Central memory CD8-positive, alpha-beta T cell (primary cell): ENCODE measurements at regions not wholly inside any gene's neighbourhood (a gene's known extent, or its start where the extent isn't known, plus 50 kb on each side); places are given as distances from the start of the nearest gene placed in this dataset.

Source experiments
- ATAC-seq: fragments of 150-1000 bp; cut with Tn5 transposase; replicated peaks from 2 replicates; pipeline ENCODE4 v1.10.0; 2022; ENCODE audit warnings: mild to moderate bottlenecking, moderate FRiP score, moderate number of reproducible peaks; ENCODE audit not compliant: poor library complexity, severe bottlenecking; ENCODE audit errors: extremely low read depth
- DNase-seq, 2 donors: peaks; one replicate each; pipeline ENCODE4 v3.0.0; 2021; ENCODE audit warnings: low spot score in 2 of 2
- H3K27ac Mint-ChIP-seq: one replicate; pipeline ENCODE4 v1.8.0; 2022; ENCODE audit warnings: low read depth, mild to moderate bottlenecking, moderate library complexity, mixed read lengths
- H3K27me3 Mint-ChIP-seq: one replicate; pipeline ENCODE4 v1.8.0; 2022; ENCODE audit warnings: mixed read lengths
- H3K36me3 Mint-ChIP-seq: one replicate; pipeline ENCODE4 v1.8.0; 2022; ENCODE audit warnings: mild to moderate bottlenecking, moderate library complexity, mixed read lengths; ENCODE audit not compliant: insufficient read depth
- H3K4me1 Mint-ChIP-seq: one replicate; pipeline ENCODE4 v1.8.0; 2022; ENCODE audit warnings: mixed read lengths
- H3K4me3 Mint-ChIP-seq: one replicate; pipeline ENCODE4 v1.8.0; 2022; ENCODE audit warnings: mild to moderate bottlenecking, moderate library complexity, mixed read lengths
- H3K9me3 Mint-ChIP-seq: one replicate; pipeline ENCODE4 v1.8.0; 2022; ENCODE audit warnings: mixed read lengths

DNA sequence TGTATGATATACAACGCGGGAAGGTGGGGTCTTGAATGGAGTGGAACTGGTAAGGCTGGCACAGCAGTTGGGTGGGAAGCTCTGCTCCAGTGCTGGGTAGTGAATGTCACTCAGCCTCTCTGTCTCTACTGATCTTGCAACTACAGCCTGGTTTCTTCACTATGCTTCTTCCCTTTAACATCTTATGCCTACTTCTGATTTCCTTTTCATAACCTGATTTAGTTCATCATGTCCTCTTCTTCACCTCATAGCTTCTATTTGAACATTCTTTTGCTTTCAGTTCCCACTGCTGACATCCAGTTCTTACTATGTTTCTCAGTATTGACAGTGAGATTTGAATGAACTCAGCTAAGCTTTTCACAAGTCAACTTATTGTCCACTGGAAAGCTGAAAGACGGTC, 286.2 kb downstream of the ARL6IP6 start:
- DNase-seq (no peak), ATAC-seq (no peak)
- Mint-ChIP-seq H3K27ac (no peak overlapping the region), H3K36me3 (no peaks in the 10 kb centered on the region), H3K27me3 (no peaks in the 10 kb centered on the region), H3K4me3 (no peak overlapping the region), H3K4me1 (no peaks in the 10 kb centered on the region), H3K9me3 (no peaks in the 10 kb centered on the region)

- no peak overlapping the region for H3K27ac Mint-ChIP-seq
- H3K4me1 Mint-ChIP-seq = no peaks in the 10 kb centered on the region
- H3K27me3 Mint-ChIP-seq = no peaks in the 10 kb centered on the region
- no peak for DNase-seq
- H3K9me3 Mint-ChIP-seq = peaks cover 5% of the 10 kb centered on the region
- no peak overlapping the region for H3K4me3 Mint-ChIP-seq
- H3K36me3 Mint-ChIP-seq = no peaks in the 10 kb centered on the region
- ATAC-seq = no peak
These were observed 255.7 kb downstream of the ARL6IP6 start for GRCh38 chr2:152974146-152974545.

GRCh38 chr2:152971685-152972084, 253.3 kb downstream of the ARL6IP6 start:
- peaks cover 9% of the 10 kb centered on the region for H3K27me3 Mint-ChIP-seq
- H3K36me3 Mint-ChIP-seq = no peaks in the 10 kb centered on the region
- no peak overlapping the region for H3K27ac Mint-ChIP-seq
- H3K9me3 Mint-ChIP-seq = peaks cover 5% of the 10 kb centered on the region
- DNase-seq (no peak), ATAC-seq (no peak)
- H3K4me1 Mint-ChIP-seq = no peaks in the 10 kb centered on the region
- H3K4me3 Mint-ChIP-seq = no peak overlapping the region

- no peaks in the 10 kb centered on the region for H3K36me3 Mint-ChIP-seq
- H3K4me3 Mint-ChIP-seq = no peak overlapping the region
- H3K9me3 Mint-ChIP-seq = no peaks in the 10 kb centered on the region
- no peak for DNase-seq
- H3K27ac Mint-ChIP-seq = no peak overlapping the region
- H3K27me3 Mint-ChIP-seq = no peaks in the 10 kb centered on the region
- no peaks in the 10 kb centered on the region for H3K4me1 Mint-ChIP-seq
- no peak for ATAC-seq
These were observed 244.0 kb downstream of the ARL6IP6 start for GRCh38 chr2:152962446-152962845.

DNA sequence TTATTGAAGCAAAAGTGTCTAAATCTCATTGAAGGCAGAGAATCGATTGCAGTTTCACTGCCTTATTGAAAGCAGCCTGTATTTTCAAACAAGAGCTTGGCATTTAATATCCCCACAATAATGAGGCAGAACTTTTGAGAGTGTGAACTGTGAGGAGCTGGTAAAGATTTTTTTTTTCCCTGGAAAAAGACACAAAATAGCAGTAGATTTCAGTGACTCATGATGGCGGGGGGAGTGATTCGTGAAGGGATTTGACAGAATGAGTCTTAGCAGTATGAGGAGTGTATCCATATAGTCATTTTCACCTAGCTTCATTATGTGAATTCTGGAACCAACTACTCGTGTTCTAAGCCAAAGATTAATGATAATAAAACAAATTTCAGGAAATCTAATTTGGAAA, 242.9 kb downstream of the ARL6IP6 start:
- Mint-ChIP-seq H3K36me3 (no peaks in the 10 kb centered on the region), H3K9me3 (no peaks in the 10 kb centered on the region), H3K27me3 (no peaks in the 10 kb centered on the region), H3K27ac (no peak overlapping the region), H3K4me1 (no peaks in the 10 kb centered on the region), H3K4me3 (no peak overlapping the region)
- ATAC-seq = no peak
- DNase-seq = no peak

DNA sequence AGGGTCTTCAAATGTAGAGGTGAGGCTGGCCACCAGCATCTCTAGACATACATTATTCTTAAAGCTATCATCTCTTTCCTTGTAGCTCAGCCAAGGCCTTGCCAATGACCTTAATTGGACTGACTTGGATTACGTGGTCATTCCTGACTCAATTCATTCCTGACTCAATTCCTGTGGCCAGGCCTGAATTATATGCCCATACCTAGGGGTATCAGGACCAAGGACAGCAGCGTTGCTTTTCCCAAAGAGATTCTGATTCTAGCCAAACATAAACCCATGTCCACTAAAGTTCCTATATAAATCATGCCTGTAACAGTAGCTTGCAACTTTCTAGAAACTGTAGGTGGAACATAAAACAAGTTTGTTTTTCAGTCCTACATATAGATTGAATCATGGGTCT, 231.7 kb downstream of the ARL6IP6 start:
- no peaks in the 10 kb centered on the region for H3K27me3 Mint-ChIP-seq
- DNase-seq (no peak), ATAC-seq (no peak)
- H3K9me3 Mint-ChIP-seq = no peaks in the 10 kb centered on the region
- no peak overlapping the region for H3K4me3 Mint-ChIP-seq
- H3K4me1 Mint-ChIP-seq = peaks cover 12% of the 10 kb centered on the region
- no peak overlapping the region for H3K27ac Mint-ChIP-seq
- no peaks in the 10 kb centered on the region for H3K36me3 Mint-ChIP-seq

- no peaks in the 10 kb centered on the region for H3K36me3 Mint-ChIP-seq
- peaks cover 12% of the 10 kb centered on the region for H3K4me1 Mint-ChIP-seq
- ATAC-seq (no peak), DNase-seq (no peak)
- no peak overlapping the region for H3K27ac Mint-ChIP-seq
- H3K4me3 Mint-ChIP-seq = no peak overlapping the region
- H3K27me3 Mint-ChIP-seq = peaks cover 13% of the 10 kb centered on the region
- H3K9me3 Mint-ChIP-seq = no peaks in the 10 kb centered on the region
These were observed 225.7 kb downstream of the ARL6IP6 start for GRCh38 chr2:152944099-152944498.

DNA sequence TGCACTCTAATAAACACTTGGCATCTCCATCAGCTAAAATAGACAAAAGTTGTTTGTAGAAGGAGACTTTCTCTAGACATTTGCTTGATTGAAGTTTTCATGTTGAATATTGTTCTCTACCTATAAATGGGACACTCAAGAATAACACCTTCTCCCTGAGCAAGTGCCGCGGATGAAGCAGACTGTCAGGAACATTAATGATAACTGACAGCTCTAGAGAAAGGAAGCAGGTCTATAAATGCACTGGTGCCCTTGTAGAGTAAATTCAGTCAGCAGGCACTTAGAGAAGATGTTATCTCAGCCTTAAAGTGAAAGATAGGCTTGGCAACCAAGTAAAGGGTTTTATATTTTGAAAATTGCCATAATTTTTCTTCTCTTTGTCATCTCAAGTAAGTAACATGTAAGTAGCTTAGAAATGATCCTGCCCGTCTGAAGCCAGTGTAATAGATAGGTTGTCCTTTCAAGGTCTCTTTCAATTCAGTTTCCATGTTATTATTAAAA, 224.6 kb downstream of the ARL6IP6 start:
- H3K27ac Mint-ChIP-seq = no peak overlapping the region
- H3K27me3 Mint-ChIP-seq = peaks cover 24% of the 10 kb centered on the region
- H3K36me3 Mint-ChIP-seq = no peaks in the 10 kb centered on the region
- ATAC-seq (no peak), DNase-seq (no peak)
- no peak overlapping the region for H3K4me3 Mint-ChIP-seq
- H3K4me1 Mint-ChIP-seq = peaks cover 12% of the 10 kb centered on the region
- H3K9me3 Mint-ChIP-seq = no peaks in the 10 kb centered on the region

GRCh38 chr2:152930501-152930900, 212.1 kb downstream of the ARL6IP6 start:
- ATAC-seq = no peak
- no peaks in the 10 kb centered on the region for H3K27me3 Mint-ChIP-seq
- H3K4me3 Mint-ChIP-seq = no peak overlapping the region
- H3K27ac Mint-ChIP-seq = no peak overlapping the region
- H3K36me3 Mint-ChIP-seq = no peaks in the 10 kb centered on the region
- DNase-seq = no peak
- H3K9me3 Mint-ChIP-seq = no peaks in the 10 kb centered on the region
- H3K4me1 Mint-ChIP-seq = no peaks in the 10 kb centered on the region

DNA sequence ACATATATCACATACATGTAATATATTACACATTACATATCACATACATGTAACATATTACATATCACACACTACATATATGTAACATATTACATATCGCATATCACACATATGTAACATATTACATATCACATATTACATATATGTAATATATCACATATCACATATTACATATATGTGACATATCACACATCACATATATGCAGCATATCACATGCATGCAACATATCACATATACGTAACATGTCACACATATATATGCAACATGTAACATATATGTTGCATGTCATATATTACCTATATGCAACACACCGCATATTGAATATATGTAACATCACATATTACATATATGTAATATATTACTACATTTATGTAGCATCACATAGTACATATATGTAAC, 211.2 kb downstream of the ARL6IP6 start:
- Mint-ChIP-seq H3K27me3 (no peaks in the 10 kb centered on the region), H3K4me3 (no peak overlapping the region), H3K27ac (no peak overlapping the region), H3K9me3 (no peaks in the 10 kb centered on the region), H3K36me3 (no peaks in the 10 kb centered on the region), H3K4me1 (no peaks in the 10 kb centered on the region)
- ATAC-seq = no peak
- no peak for DNase-seq

GRCh38 chr2:152925547-152926448, 207.4 kb downstream of the ARL6IP6 start:
- H3K4me1 Mint-ChIP-seq = no peaks in the 10 kb centered on the region
- no peak for ATAC-seq
- no peak for DNase-seq
- H3K36me3 Mint-ChIP-seq = no peaks in the 10 kb centered on the region
- H3K9me3 Mint-ChIP-seq = no peaks in the 10 kb centered on the region
- no peak overlapping the region for H3K4me3 Mint-ChIP-seq
- H3K27me3 Mint-ChIP-seq = peaks cover 9% of the 10 kb centered on the region
- H3K27ac Mint-ChIP-seq = no peak overlapping the region

- peaks cover 9% of the 10 kb centered on the region for H3K27me3 Mint-ChIP-seq
- H3K9me3 Mint-ChIP-seq = no peaks in the 10 kb centered on the region
- no peak for ATAC-seq
- no peaks in the 10 kb centered on the region for H3K4me1 Mint-ChIP-seq
- H3K4me3 Mint-ChIP-seq = no peak overlapping the region
- no peak for DNase-seq
- H3K36me3 Mint-ChIP-seq = no peaks in the 10 kb centered on the region
- H3K27ac Mint-ChIP-seq = no peak overlapping the region
These were observed 206.3 kb downstream of the ARL6IP6 start for GRCh38 chr2:152924722-152925121.

DNA sequence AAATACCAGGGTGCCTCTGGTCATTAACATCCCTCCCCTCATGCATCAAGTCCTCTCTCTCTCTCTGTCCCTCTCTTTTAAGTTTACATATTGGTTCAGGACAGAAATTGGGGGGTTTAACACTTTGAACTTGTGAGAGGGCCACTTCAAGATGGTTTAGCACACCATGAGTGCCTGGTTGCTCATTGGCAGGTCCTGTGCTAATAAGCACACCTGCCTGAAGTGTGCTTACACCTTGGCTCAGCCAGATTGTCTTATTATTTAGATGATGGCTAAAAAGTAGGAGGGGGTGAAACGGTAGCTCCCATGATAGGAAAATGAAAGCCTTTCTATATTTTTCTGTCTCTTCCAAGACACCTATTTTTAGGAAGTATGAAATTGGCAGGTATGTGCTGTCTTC, 205.8 kb downstream of the ARL6IP6 start:
- H3K4me1 Mint-ChIP-seq = no peaks in the 10 kb centered on the region
- H3K36me3 Mint-ChIP-seq = no peaks in the 10 kb centered on the region
- peaks cover 9% of the 10 kb centered on the region for H3K27me3 Mint-ChIP-seq
- ATAC-seq (no peak), DNase-seq (no peak)
- no peaks in the 10 kb centered on the region for H3K9me3 Mint-ChIP-seq
- H3K4me3 Mint-ChIP-seq = no peak overlapping the region
- no peak overlapping the region for H3K27ac Mint-ChIP-seq
